HG03442 (cell line): ENCODE measurements at regions not wholly inside any gene's neighbourhood (a gene's known extent, or its start where the extent isn't known, plus 50 kb on each side); places are given as distances from the start of the nearest gene placed in this dataset.

ENCODE experiments used
- ATAC-seq: cut with Tn5 transposase; IDR thresholded peaks from one replicate; pipeline ENCODE4 v1.9.1; 2021; ENCODE audit warnings: mild to moderate bottlenecking, moderate library complexity; ENCODE audit not compliant: unreplicated experiment

GRCh38 chr18:51897884-51898283 is 442.1 kb upstream of the DCC start:
- no peak for ATAC-seq

- no peak for ATAC-seq
Measured at GRCh38 chr18:51907687-51908597, 432.1 kb upstream of the DCC start.

GRCh38 chr18:51908598-51908944 is 431.4 kb upstream of the DCC start:
- ATAC-seq = no peak

GRCh38 chr18:51911584-51911983 is 428.4 kb upstream of the DCC start:
- no peak for ATAC-seq

GRCh38 chr18:51912381-51912780 is 427.6 kb upstream of the DCC start:
- ATAC-seq = no peak

- no peak for ATAC-seq
Measured at GRCh38 chr18:51915176-51915575, 424.8 kb upstream of the DCC start.

- ATAC-seq = no peak
Measured at GRCh38 chr18:51921862-51922261, 418.1 kb upstream of the DCC start.

- no peak for ATAC-seq
Measured at GRCh38 chr18:51933903-51934302, 406.1 kb upstream of the DCC start.

GRCh38 chr18:51936115-51936514 is 403.9 kb upstream of the DCC start:
- no peak for ATAC-seq

- no peak for ATAC-seq
Measured at GRCh38 chr18:51941999-51942398, 398.0 kb upstream of the DCC start.

GRCh38 chr18:51943281-51943680 is 396.7 kb upstream of the DCC start:
- no peak for ATAC-seq

GRCh38 chr18:51946946-51947345 is 393.1 kb upstream of the DCC start:
- no peak for ATAC-seq

- no peak for ATAC-seq
Measured at GRCh38 chr18:51952844-51953243, 387.2 kb upstream of the DCC start.

GRCh38 chr18:51953521-51953920 is 386.5 kb upstream of the DCC start:
- peak; percentile 84 for ATAC-seq

- no peak for ATAC-seq
Measured at GRCh38 chr18:51955136-51955535, 384.9 kb upstream of the DCC start.

- no peak for ATAC-seq
Measured at GRCh38 chr18:51957001-51957400, 383.0 kb upstream of the DCC start.

GRCh38 chr18:51980101-51980500 is 359.9 kb upstream of the DCC start:
- ATAC-seq = no peak

- ATAC-seq = no peak
Measured at GRCh38 chr18:51988277-51988676, 351.7 kb upstream of the DCC start.

- ATAC-seq = no peak
Measured at GRCh38 chr18:51997129-51997528, 342.9 kb upstream of the DCC start.

GRCh38 chr18:51998066-51998465 is 341.9 kb upstream of the DCC start:
- no peak for ATAC-seq

- ATAC-seq = no peak
Measured at GRCh38 chr18:51998711-51999110, 341.3 kb upstream of the DCC start.

- no peak for ATAC-seq
Measured at GRCh38 chr18:51999351-51999750, 340.6 kb upstream of the DCC start.

- ATAC-seq = no peak
Measured at GRCh38 chr18:52000435-52000834, 339.6 kb upstream of the DCC start.
